Muscle of leg (tissue), 3 donors: ENCODE measurements at regions not wholly inside any gene's neighbourhood (a gene's known extent, or its start where the extent isn't known, plus 50 kb on each side); places are given as distances from the start of the nearest gene placed in this dataset.

ENCODE experiments used
- DNase-seq: peaks from one replicate; pipeline ENCODE4 v3.0.0; 2013
- H3K27ac ChIP-seq: one replicate; pipeline ENCODE4 v1.5.1; 2013; ENCODE audit warnings: mild to moderate bottlenecking, low read length, control low read depth
- H3K27me3 ChIP-seq: one replicate; pipeline ENCODE4 v1.6.1; 2013; ENCODE audit warnings: low read length; ENCODE audit not compliant: control insufficient read depth, insufficient read depth
- H3K36me3 ChIP-seq: one replicate; pipeline ENCODE4 v1.6.1; 2013; ENCODE audit warnings: low read length; ENCODE audit not compliant: control insufficient read depth, insufficient read depth
- H3K4me1 ChIP-seq: one replicate; pipeline ENCODE4 v1.6.1; 2013; ENCODE audit warnings: low read length; ENCODE audit not compliant: control insufficient read depth, insufficient read depth
- H3K4me3 ChIP-seq: one replicate; pipeline ENCODE4 v1.5.1; 2013; ENCODE audit warnings: low read length, control low read depth
- H3K9me3 ChIP-seq: replicated peaks from 2 replicates; pipeline ENCODE4 v1.6.1; 2013; ENCODE audit warnings: low read depth, low read length; ENCODE audit not compliant: control insufficient read depth
- WGBS: methylation state at CpG from one replicate; pipeline ENCODE4 v1.1.5; 2013; ENCODE audit warnings: missing lambda C conversion rate; ENCODE audit not compliant: insufficient coverage; 5-methylcytosine and 5-hydroxymethylcytosine counted together

GRCh38 chr11:92297567-92298553 is 73.2 kb downstream of the FAT3 start:
- no peaks in the 10 kb centered on the region for H3K9me3 ChIP-seq
- H3K27ac ChIP-seq: no peak overlapping the region
- H3K4me1 ChIP-seq: no peaks in the 10 kb centered on the region
- no peaks in the 10 kb centered on the region for H3K27me3 ChIP-seq
- H3K4me3 ChIP-seq: no peak overlapping the region
- H3K36me3 ChIP-seq: no peaks in the 10 kb centered on the region
- WGBS: no CpG with 5 or more reads among the region's 3 CpGs
- no peak for DNase-seq

DNA sequence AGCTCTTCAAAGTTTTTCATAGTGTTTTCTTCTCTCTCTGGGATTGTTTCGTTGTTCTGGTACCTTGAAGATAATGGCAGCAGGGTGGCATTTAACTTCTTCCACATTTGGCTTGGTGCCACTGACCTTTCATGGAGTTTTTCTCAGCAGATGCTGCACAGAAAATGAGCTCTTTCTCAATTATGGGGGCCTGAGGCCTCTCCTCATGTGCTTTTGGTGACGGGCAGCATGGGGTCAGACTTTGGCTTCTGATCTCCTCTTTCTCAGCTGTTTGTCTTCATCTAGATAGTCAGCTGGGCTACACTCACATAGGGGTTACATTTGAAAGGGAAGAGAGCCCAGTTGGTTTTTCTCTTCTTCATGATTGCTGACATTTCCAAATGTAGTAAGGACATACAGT is 76.3 kb downstream of the FAT3 start:
- Histone ChIP-seq H3K27me3 (no peaks in the 10 kb centered on the region), H3K27ac (no peak overlapping the region), H3K36me3 (no peaks in the 10 kb centered on the region), H3K4me1 (no peaks in the 10 kb centered on the region), H3K9me3 (no peaks in the 10 kb centered on the region), H3K4me3 (no peak overlapping the region)
- DNase-seq: no peak
- WGBS: 86% methylated on average over 1 of the region's 2 CpGs

DNA sequence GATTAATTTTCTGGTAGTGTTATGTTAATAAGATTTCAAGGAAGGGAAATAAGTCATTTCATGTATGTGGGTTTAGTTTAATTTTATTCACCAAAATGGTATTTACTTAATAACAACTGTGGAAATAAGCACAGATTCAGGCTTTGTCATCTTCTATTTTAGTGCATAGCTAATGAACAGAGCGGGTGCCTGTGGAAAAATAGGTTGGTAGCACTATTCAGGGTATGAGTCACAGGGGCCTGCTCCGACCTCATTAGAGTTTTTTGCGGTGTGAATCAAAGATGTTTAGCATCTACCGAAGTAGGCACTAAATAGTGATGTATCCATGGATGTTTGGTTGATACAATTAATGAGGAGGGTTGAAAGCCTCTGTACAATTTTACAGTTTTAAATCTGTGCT is 78.2 kb downstream of the FAT3 start:
- no peaks in the 10 kb centered on the region for H3K9me3 ChIP-seq

GRCh38 chr11:92304271-92304670 is 79.7 kb downstream of the FAT3 start:
- no peak for DNase-seq
- H3K36me3 ChIP-seq: no peaks in the 10 kb centered on the region
- H3K4me3 ChIP-seq: no peak overlapping the region
- no peaks in the 10 kb centered on the region for H3K4me1 ChIP-seq
- no peaks in the 10 kb centered on the region for H3K9me3 ChIP-seq
- H3K27me3 ChIP-seq: no peaks in the 10 kb centered on the region
- WGBS: no CpG with 5 or more reads among the region's 1 CpG
- no peak overlapping the region for H3K27ac ChIP-seq

More for the DNA sequence above, 78.2 kb downstream of the FAT3 start:
- H3K4me3 ChIP-seq: no peak overlapping the region
- H3K4me1 ChIP-seq: no peaks in the 10 kb centered on the region
- no peaks in the 10 kb centered on the region for H3K27me3 ChIP-seq
- no peaks in the 10 kb centered on the region for H3K36me3 ChIP-seq
- WGBS: 86% methylated on average over 1 of the region's 4 CpGs
- no peak overlapping the region for H3K27ac ChIP-seq
- no peak for DNase-seq

DNA sequence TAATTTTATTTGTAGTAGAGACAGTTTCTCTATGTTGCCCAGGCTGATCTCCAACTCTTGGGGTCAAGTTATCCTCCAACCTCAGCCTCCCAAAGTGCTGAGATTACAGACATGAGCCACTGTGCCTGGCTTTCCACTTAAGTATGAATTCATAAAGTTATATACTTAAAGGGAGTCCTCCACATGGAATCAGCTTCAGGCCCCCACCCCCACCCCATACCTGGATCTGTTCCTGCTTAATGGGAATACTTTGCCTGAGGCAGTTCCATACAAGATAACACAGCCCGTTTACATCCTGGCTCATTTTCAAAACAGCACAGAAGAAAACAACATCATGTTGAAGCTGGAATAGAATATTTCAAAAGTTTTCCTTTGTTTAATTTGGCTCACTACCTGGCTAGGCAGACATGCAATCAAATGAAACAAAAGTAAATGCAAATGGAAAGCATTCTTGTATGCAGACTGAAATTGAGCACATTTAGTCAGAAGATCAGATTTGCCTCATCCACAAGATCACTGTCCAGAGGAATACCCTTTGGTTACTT is 82.4 kb downstream of the FAT3 start:
- H3K9me3 ChIP-seq: no peaks in the 10 kb centered on the region
- no peak overlapping the region for H3K4me3 ChIP-seq
- H3K36me3 ChIP-seq: no peaks in the 10 kb centered on the region
- no peaks in the 10 kb centered on the region for H3K4me1 ChIP-seq
- peak; percentile 35 for DNase-seq
- H3K27me3 ChIP-seq: no peaks in the 10 kb centered on the region
- H3K27ac ChIP-seq: no peak overlapping the region
- no CpG with 5 or more reads among the region's 1 CpG for WGBS

GRCh38 chr11:92308366-92308765 is 83.7 kb downstream of the FAT3 start:
- no peak for DNase-seq
- no peaks in the 10 kb centered on the region for H3K36me3 ChIP-seq
- H3K9me3 ChIP-seq: no peaks in the 10 kb centered on the region
- H3K4me1 ChIP-seq: no peaks in the 10 kb centered on the region
- H3K4me3 ChIP-seq: no peak overlapping the region
- H3K27me3 ChIP-seq: no peaks in the 10 kb centered on the region
- H3K27ac ChIP-seq: no peak overlapping the region

DNA sequence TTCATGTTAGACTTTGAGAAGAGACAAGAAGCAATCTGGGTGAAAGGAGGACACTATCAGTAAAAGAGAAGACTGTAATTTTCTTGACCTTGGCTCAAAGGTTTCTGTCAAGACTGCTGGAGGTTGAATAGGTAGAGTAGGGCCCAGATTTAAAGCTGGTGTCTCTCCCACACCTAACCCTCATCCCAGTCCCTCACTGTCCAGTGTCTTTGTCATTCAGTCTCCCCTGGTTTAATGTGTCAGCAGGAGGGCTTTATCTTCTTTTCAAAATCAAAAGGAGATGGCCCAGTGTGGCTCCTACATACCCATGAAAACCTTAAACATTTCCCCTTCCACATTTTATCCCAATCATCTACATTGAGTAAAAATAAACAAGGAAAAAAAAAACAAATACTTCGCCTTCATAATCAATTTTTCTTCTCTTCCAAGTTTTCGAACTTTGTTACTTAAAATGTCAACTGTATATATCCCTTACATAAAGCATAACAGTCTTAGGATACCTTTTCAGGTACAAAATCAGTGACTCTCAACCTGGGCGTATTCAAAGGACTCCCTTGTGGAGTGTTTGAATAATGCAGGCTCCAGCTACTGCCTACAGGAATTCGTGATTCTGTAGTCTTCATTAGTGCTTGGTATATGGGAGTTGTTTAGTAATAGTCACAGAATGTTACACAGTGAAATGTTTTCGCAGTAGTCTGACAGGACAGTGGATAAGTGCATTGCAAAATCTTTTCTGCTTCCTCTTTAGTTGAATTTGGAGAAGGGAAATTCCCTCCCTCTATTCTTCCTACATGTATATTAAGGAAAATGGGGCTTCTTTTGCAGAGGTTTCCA is 87.2 kb downstream of the FAT3 start:
- no peaks in the 10 kb centered on the region for H3K9me3 ChIP-seq
- no peaks in the 10 kb centered on the region for H3K27me3 ChIP-seq
- DNase-seq: no peak
- H3K27ac ChIP-seq: no peak overlapping the region
- no peak overlapping the region for H3K4me3 ChIP-seq
- no peaks in the 10 kb centered on the region for H3K36me3 ChIP-seq
- no CpG with 5 or more reads among the region's 5 CpGs for WGBS
- H3K4me1 ChIP-seq: peaks cover 2% of the 10 kb centered on the region

GRCh38 chr11:92313784-92314183 is 89.2 kb downstream of the FAT3 start:
- 97% methylated on average over 3 of the region's 5 CpGs for WGBS
- H3K4me1 ChIP-seq: peaks cover 2% of the 10 kb centered on the region
- H3K9me3 ChIP-seq: no peaks in the 10 kb centered on the region
- no peak for DNase-seq
- H3K36me3 ChIP-seq: no peaks in the 10 kb centered on the region
- no peaks in the 10 kb centered on the region for H3K27me3 ChIP-seq
- no peak overlapping the region for H3K4me3 ChIP-seq
- no peak overlapping the region for H3K27ac ChIP-seq

DNA sequence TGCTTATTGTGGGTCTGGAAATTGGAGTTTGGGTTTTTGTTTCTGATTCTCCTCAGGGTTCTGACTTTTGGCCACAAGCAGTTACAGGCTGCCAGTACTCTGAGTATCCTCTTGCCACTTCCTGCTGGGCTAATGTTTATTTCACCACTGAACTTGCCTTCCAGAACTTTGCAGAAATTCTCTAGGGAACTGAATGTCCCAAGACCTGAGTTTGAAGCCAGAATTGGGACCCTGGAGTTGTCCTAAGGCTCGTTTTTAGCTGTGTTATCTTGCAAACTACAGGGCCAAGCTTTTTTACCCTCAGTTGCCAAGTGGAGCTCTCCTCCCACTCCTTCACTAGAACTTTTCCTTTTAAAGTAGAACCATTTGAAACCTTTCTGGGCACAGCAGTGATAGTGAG is 89.9 kb downstream of the FAT3 start:
- Histone ChIP-seq H3K36me3 (no peaks in the 10 kb centered on the region), H3K27me3 (no peaks in the 10 kb centered on the region), H3K4me1 (peaks cover 2% of the 10 kb centered on the region), H3K4me3 (no peak overlapping the region), H3K27ac (no peak overlapping the region), H3K9me3 (no peaks in the 10 kb centered on the region)
- WGBS: no CpG with 5 or more reads among the region's 1 CpG
- no peak for DNase-seq
